ENCODE measurements at regions not wholly inside any gene's neighbourhood (a gene's known extent, or its start where the extent isn't known, plus 50 kb on each side); places are given as distances from the start of the nearest gene placed in this dataset.

DNA sequence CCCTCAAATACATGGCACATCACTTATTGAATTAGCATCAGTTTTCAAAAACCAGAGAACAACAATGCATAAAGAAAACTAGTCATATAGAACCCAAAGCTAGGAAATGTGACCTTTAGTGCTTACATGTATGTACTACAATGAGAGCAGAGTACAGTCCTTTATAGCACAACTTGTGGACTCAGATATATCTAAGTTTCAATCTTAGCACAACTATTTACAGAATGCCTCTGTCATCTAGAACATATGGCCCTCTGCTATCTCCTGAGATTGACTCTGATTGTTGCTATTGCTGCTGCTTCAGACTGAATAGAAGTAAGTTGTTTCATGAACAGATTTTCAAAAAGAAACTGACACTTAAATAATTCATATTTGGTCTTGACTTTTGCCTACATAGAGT lies 1536.2 kb downstream of the EFNA5 start:
- no peak for FAIRE-seq
- Histone ChIP-seq H3K36me3 (ENCODE audit: control insufficient read depth in 2 of 2, extremely low read depth in 1 of 2, insufficient read depth in 2 of 2, low read length in 2 of 2) (no peaks in the 10 kb centered on the region), H2AFZ (ENCODE audit: control insufficient read depth, low read length) (no peak overlapping the region), H4K20me1 (ENCODE audit: control insufficient read depth, extremely low read depth, insufficient read depth, low read length) (no peaks in the 10 kb centered on the region), H3K4me2 (ENCODE audit: control insufficient read depth, extremely low read depth, insufficient read depth, low read depth, low read length) (no peak overlapping the region), H3K9me3 (ENCODE audit: control insufficient read depth, low read depth, low read length) (no peaks in the 10 kb centered on the region), H3K79me2 (ENCODE audit: control insufficient read depth, insufficient read depth, low read length) (no peaks in the 10 kb centered on the region), H3K9me1 (ENCODE audit: control insufficient read depth, extremely low read depth, insufficient read depth, low read length) (no peaks in the 10 kb centered on the region), H3K27ac (ENCODE audit: control insufficient read depth, insufficient read depth, low read length) (no peak overlapping the region), H3K4me3 (ENCODE audit: control insufficient read depth in 2 of 3, extremely low read depth in 1 of 3, insufficient read depth in 2 of 3, low read depth in 1 of 3, low read length in 3 of 3) (no peak overlapping the region), H3K27me3 (ENCODE audit: control insufficient read depth, extremely low read depth, insufficient read depth, low read length) (no peaks in the 10 kb centered on the region), H3K4me1 (ENCODE audit: control insufficient read depth, extremely low read depth, insufficient read depth, low read length) (no peaks in the 10 kb centered on the region), H3K9ac (ENCODE audit: control insufficient read depth, extremely low read depth, insufficient read depth, low read length) (no peak overlapping the region)
- dilution Hi-C loops (cut with MboI; ENCODE audit: extremely low pct_ligation_motif_present, low sequenced_read_pairs), result no loop called here
- DNase-seq (ENCODE audit: low read depth, low spot score), result no peak
- no peak for TF ChIP-seq CTCF (optimal IDR thresholded peaks at IDR 0.05 in 1 of 3, IDR thresholded peaks at IDR 0.05 in 1 of 3, conservative IDR thresholded peaks at IDR 0.05 in 1 of 3; ENCODE audit: extremely low read depth in 1 of 3, insufficient read depth in 2 of 3, low read length in 3 of 3)
- TF ChIP-seq EZH2 (IDR thresholded peaks at IDR 0.05; ENCODE audit: low read length), result no peak

GRCh38 chr5:106127985-106128384 lies 1542.8 kb downstream of the EFNA5 start:
- Histone ChIP-seq H3K79me2 (ENCODE audit: control insufficient read depth, insufficient read depth, low read length) (no peaks in the 10 kb centered on the region), H3K4me3 (ENCODE audit: control insufficient read depth in 2 of 3, extremely low read depth in 1 of 3, insufficient read depth in 2 of 3, low read depth in 1 of 3, low read length in 3 of 3) (no peak overlapping the region), H3K27ac (ENCODE audit: control insufficient read depth, insufficient read depth, low read length) (no peak overlapping the region), H3K4me1 (ENCODE audit: control insufficient read depth, extremely low read depth, insufficient read depth, low read length) (no peaks in the 10 kb centered on the region), H3K9ac (ENCODE audit: control insufficient read depth, extremely low read depth, insufficient read depth, low read length) (no peak overlapping the region), H3K36me3 (ENCODE audit: control insufficient read depth in 2 of 2, extremely low read depth in 1 of 2, insufficient read depth in 2 of 2, low read length in 2 of 2) (no peaks in the 10 kb centered on the region), H3K4me2 (ENCODE audit: control insufficient read depth, extremely low read depth, insufficient read depth, low read depth, low read length) (no peak overlapping the region), H3K27me3 (ENCODE audit: control insufficient read depth, extremely low read depth, insufficient read depth, low read length) (no peaks in the 10 kb centered on the region), H2AFZ (ENCODE audit: control insufficient read depth, low read length) (no peak overlapping the region), H3K9me3 (ENCODE audit: control insufficient read depth, low read depth, low read length) (no peaks in the 10 kb centered on the region), H4K20me1 (ENCODE audit: control insufficient read depth, extremely low read depth, insufficient read depth, low read length) (no peaks in the 10 kb centered on the region), H3K9me1 (ENCODE audit: control insufficient read depth, extremely low read depth, insufficient read depth, low read length) (no peaks in the 10 kb centered on the region)
- dilution Hi-C loops (cut with MboI; ENCODE audit: extremely low pct_ligation_motif_present, low sequenced_read_pairs), result no loop called here
- DNase-seq (ENCODE audit: low read depth, low spot score) (no peak), FAIRE-seq (no peak)
- TF ChIP-seq EZH2 (IDR thresholded peaks at IDR 0.05; ENCODE audit: low read length) (no peak), CTCF (optimal IDR thresholded peaks at IDR 0.05 in 1 of 3, IDR thresholded peaks at IDR 0.05 in 1 of 3, conservative IDR thresholded peaks at IDR 0.05 in 1 of 3; ENCODE audit: extremely low read depth in 1 of 3, insufficient read depth in 2 of 3, low read length in 3 of 3) (no peak)
